ENCODE measurements at regions not wholly inside any gene's neighbourhood (a gene's known extent, or its start where the extent isn't known, plus 50 kb on each side); places are given as distances from the start of the nearest gene placed in this dataset.
"Not testable (repeated sequence)": the region's sequence is repeated elsewhere in the genome, so short reads cannot be mapped to it uniquely, and the experiment has no call there.

GRCh38 chr1:68848017-68848416 lies 351.1 kb upstream of the DEPDC1 start:
- no peak overlapping the region for H3K4me3 ChIP-seq
- DNase-seq: no peak
- H3K9me3 ChIP-seq: peaks cover 0 to 5% (median 0%) of the 10 kb centered on the region in 11 donors
- H3K27ac ChIP-seq: no peak overlapping the region
- 73 to 74% methylated on average over 3 of the region's 3 CpGs for WGBS, 2 donors
- ATAC-seq: no peak
- no peaks in the 10 kb centered on the region for H3K27me3 ChIP-seq
- H3K36me3 ChIP-seq: no peaks in the 10 kb centered on the region
- H3K4me1 ChIP-seq: no peaks in the 10 kb centered on the region
- TF ChIP-seq CTCF (IDR thresholded peaks at IDR 0.05): no peak
- intact Hi-C loops (cut with DNase I): no loop called here

GRCh38 chr1:68868606-68869005 lies 371.7 kb upstream of the DEPDC1 start:
- ATAC-seq (no peak), DNase-seq (no peak)
- H3K36me3 ChIP-seq: no peaks in the 10 kb centered on the region
- WGBS, 2 donors: 83 to 89% methylated on average over 2 of the region's 2 CpGs
- no peak overlapping the region for H3K27ac ChIP-seq
- H3K9me3 ChIP-seq: peaks cover 0 to 37% (median 4%) of the 10 kb centered on the region in 11 donors
- H3K4me1 ChIP-seq: no peaks in the 10 kb centered on the region
- no peak overlapping the region for H3K4me3 ChIP-seq
- H3K27me3 ChIP-seq: no peaks in the 10 kb centered on the region
- intact Hi-C loops (cut with DNase I): no loop called here
- no peak for TF ChIP-seq CTCF (IDR thresholded peaks at IDR 0.05)

GRCh38 chr1:68873144-68873543 lies 376.3 kb upstream of the DEPDC1 start:
- intact Hi-C loops (cut with DNase I): no loop called here
- TF ChIP-seq CTCF (IDR thresholded peaks at IDR 0.05): no peak
- ATAC-seq: no peak
- H3K36me3 ChIP-seq: no peaks in the 10 kb centered on the region
- no peak for DNase-seq
- H3K27me3 ChIP-seq: no peaks in the 10 kb centered on the region
- WGBS, 2 donors: 74 to 80% methylated on average over 2 of the region's 2 CpGs
- H3K4me3 ChIP-seq: no peak overlapping the region
- H3K4me1 ChIP-seq: no peaks in the 10 kb centered on the region
- no peak overlapping the region for H3K27ac ChIP-seq
- peaks cover 0 to 40% (median 10%) of the 10 kb centered on the region in 11 donors for H3K9me3 ChIP-seq

GRCh38 chr1:68881330-68882194 lies 384.7 kb upstream of the DEPDC1 start:
- H3K9me3 ChIP-seq; H3K4me1 ChIP-seq; H3K36me3 ChIP-seq; H3K27ac ChIP-seq; H3K4me3 ChIP-seq; H3K27me3 ChIP-seq; ATAC-seq; DNase-seq; intact Hi-C loops (cut with DNase I): not testable (repeated sequence)
- 88% methylated on average over 24 to 27 of the region's 29 CpGs for WGBS, 2 donors

- Histone ChIP-seq H3K27ac (no peak overlapping the region), H3K4me1 (no peaks in the 10 kb centered on the region), H3K27me3 (no peaks in the 10 kb centered on the region), H3K4me3 (no peak overlapping the region), H3K36me3 (no peaks in the 10 kb centered on the region), H3K9me3 (peaks cover 0 to 11% (median 0%) of the 10 kb centered on the region in 11 donors)
- no peak for TF ChIP-seq CTCF (IDR thresholded peaks at IDR 0.05)
- intact Hi-C loops (cut with DNase I): no loop called here
- DNase-seq: no peak
- WGBS, 2 donors: 74 to 77% methylated on average over 5 of the region's 5 CpGs
- no peak for ATAC-seq
These were observed 392.6 kb upstream of the DEPDC1 start for GRCh38 chr1:68889471-68889870.

All from heart right ventricle (tissue), 16 donors.